Mesendoderm (in vitro differentiated cells): ENCODE measurements at regions not wholly inside any gene's neighbourhood (a gene's known extent, or its start where the extent isn't known, plus 50 kb on each side); places are given as distances from the start of the nearest gene placed in this dataset.

Source experiments
- DNase-seq: peaks from one replicate; pipeline ENCODE4 v3.0.0; 2013
- H2AK5ac ChIP-seq: 2 replicates; pipeline ENCODE4 v1.6.1; 2013; ENCODE audit warnings: low read length, inconsistent platforms
- H2BK120ac ChIP-seq: 2 replicates; pipeline ENCODE4 v1.6.1; 2013; ENCODE audit warnings: low read depth, mild to moderate bottlenecking, low read length, moderate library complexity, mixed read lengths
- H2BK15ac ChIP-seq: replicated peaks from 2 replicates; pipeline ENCODE4 v1.6.1; 2013; ENCODE audit warnings: low read depth, mild to moderate bottlenecking, moderate library complexity
- H2BK5ac ChIP-seq: 2 replicates; pipeline ENCODE4 v1.6.1; 2013; ENCODE audit warnings: low read length, inconsistent platforms
- H3K18ac ChIP-seq: 2 replicates; pipeline ENCODE4 v1.6.1; 2013; ENCODE audit warnings: mild to moderate bottlenecking, low read length, mixed read lengths
- H3K23ac ChIP-seq: one replicate; pipeline ENCODE4 v1.6.1; 2013; ENCODE audit warnings: low read length
- H3K27ac ChIP-seq: 2 replicates; pipeline ENCODE4 v1.5.1; 2013; ENCODE audit warnings: low read depth, mild to moderate bottlenecking, inconsistent platforms, low read length, moderate library complexity
- H3K27me3 ChIP-seq: 2 replicates; pipeline ENCODE4 v1.6.1; 2013; ENCODE audit warnings: low read length, control low read depth, mild to moderate bottlenecking, inconsistent platforms; ENCODE audit not compliant: insufficient read depth, poor library complexity
- H3K36me3 ChIP-seq: 2 replicates; pipeline ENCODE4 v1.6.1; 2013; ENCODE audit warnings: low read length, inconsistent platforms; ENCODE audit not compliant: control insufficient read depth, insufficient read depth
- H3K4ac ChIP-seq: one replicate; pipeline ENCODE4 v1.6.1; 2013; ENCODE audit warnings: low read depth, mild to moderate bottlenecking, low read length, moderate library complexity
- H3K4me1 ChIP-seq: 2 replicates; pipeline ENCODE4 v1.6.1; 2013; ENCODE audit warnings: low read depth, low read length, inconsistent platforms; ENCODE audit not compliant: control insufficient read depth
- H3K4me2 ChIP-seq: 2 replicates; pipeline ENCODE4 v1.6.1; 2013; ENCODE audit warnings: low read length
- H3K4me3 ChIP-seq: 2 replicates; pipeline ENCODE4 v1.5.1; 2013; ENCODE audit warnings: mild to moderate bottlenecking, low read length
- H3K56ac ChIP-seq: one replicate; pipeline ENCODE4 v1.6.1; 2013; ENCODE audit warnings: low read length
- H3K79me1 ChIP-seq: 2 replicates; pipeline ENCODE4 v1.6.1; 2013; ENCODE audit warnings: low read length, inconsistent platforms
- H3K79me2 ChIP-seq: 2 replicates; pipeline ENCODE4 v1.6.1; 2013; ENCODE audit warnings: mild to moderate bottlenecking, low read length; ENCODE audit not compliant: control insufficient read depth, insufficient read depth
- H3K9ac ChIP-seq: 2 replicates; pipeline ENCODE4 v1.6.1; 2013; ENCODE audit warnings: low read length, inconsistent platforms
- H4K5ac ChIP-seq: one replicate; pipeline ENCODE4 v1.6.1; 2013; ENCODE audit warnings: low read length
- H4K8ac ChIP-seq: one replicate; pipeline ENCODE4 v1.6.1; 2013; ENCODE audit warnings: low read depth, mild to moderate bottlenecking, control low read depth, low read length, moderate library complexity
- WGBS: extraction: QIAGEN DNeasy Blood & Tissue Kit; methylation state at CpG from one replicate; pipeline ENCODE4 v1.1.7; 2013; ENCODE audit warnings: low lambda C conversion rate, missing lambda C conversion rate; ENCODE audit not compliant: insufficient coverage; ENCODE audit errors: extremely low coverage; 5-methylcytosine and 5-hydroxymethylcytosine counted together

- WGBS, result no CpG with 5 or more reads among the region's 4 CpGs
- Histone ChIP-seq H3K4ac (no peak overlapping the region), H2BK5ac (no peak overlapping the region)
These were observed 1364.0 kb upstream of the SEL1L start for GRCh38 chr14:82897469-82898308.

GRCh38 chr14:82905762-82906161 lies 1372.1 kb upstream of the SEL1L start:
- Histone ChIP-seq H3K79me1 (no peaks in the 10 kb centered on the region), H3K36me3 (no peaks in the 10 kb centered on the region), H2BK5ac (no peak overlapping the region), H3K23ac (no peak overlapping the region), H3K79me2 (no peaks in the 10 kb centered on the region), H4K8ac (no peak overlapping the region), H3K4ac (no peak overlapping the region), H3K9ac (no peak overlapping the region), H3K27ac (no peak overlapping the region), H3K4me2 (no peak overlapping the region), H3K4me3 (no peak overlapping the region), H2BK15ac (no peak overlapping the region), H3K56ac (no peak overlapping the region), H3K27me3 (no peaks in the 10 kb centered on the region), H4K5ac (no peak overlapping the region), H2AK5ac (no peak overlapping the region), H3K18ac (no peak overlapping the region), H3K4me1 (no peaks in the 10 kb centered on the region), H2BK120ac (no peak overlapping the region)
- no peak for DNase-seq
- no CpG with 5 or more reads among the region's 2 CpGs for WGBS

More at GRCh38 chr14:82897469-82898308, 1364.0 kb upstream of the SEL1L start:
- Histone ChIP-seq H2AK5ac (no peak overlapping the region), H3K4me3 (no peak overlapping the region), H3K79me2 (no peaks in the 10 kb centered on the region), H4K8ac (no peak overlapping the region), H2BK15ac (no peak overlapping the region), H3K18ac (no peak overlapping the region), H3K9ac (no peak overlapping the region), H3K79me1 (no peaks in the 10 kb centered on the region), H3K4me2 (no peak overlapping the region), H3K36me3 (no peaks in the 10 kb centered on the region), H3K27ac (no peak overlapping the region), H2BK120ac (no peak overlapping the region), H3K23ac (no peak overlapping the region), H4K5ac (no peak overlapping the region), H3K4me1 (no peaks in the 10 kb centered on the region), H3K27me3 (no peaks in the 10 kb centered on the region), H3K56ac (no peak overlapping the region)
- DNase-seq, result no peak

- DNase-seq, result peak; percentile 13
- 100% methylated on average over 1 of the region's 2 CpGs for WGBS
These were observed 1378.3 kb upstream of the SEL1L start for GRCh38 chr14:82911930-82912329.

GRCh38 chr14:82913396-82913795 lies 1379.7 kb upstream of the SEL1L start:
- no peak overlapping the region for H3K4me3 ChIP-seq
- H3K79me2 ChIP-seq, result no peaks in the 10 kb centered on the region
- H3K18ac ChIP-seq, result no peak overlapping the region
- no peak overlapping the region for H3K27ac ChIP-seq
- H3K4me2 ChIP-seq, result no peak overlapping the region
- H2BK5ac ChIP-seq, result no peak overlapping the region
- no peak overlapping the region for H3K56ac ChIP-seq
- H3K27me3 ChIP-seq, result no peaks in the 10 kb centered on the region
- peaks cover 2% of the 10 kb centered on the region for H3K4me1 ChIP-seq
- no peaks in the 10 kb centered on the region for H3K36me3 ChIP-seq
- H4K5ac ChIP-seq, result no peak overlapping the region
- H3K4ac ChIP-seq, result no peak overlapping the region
- no peak for DNase-seq
- no peak overlapping the region for H2AK5ac ChIP-seq
- H4K8ac ChIP-seq, result no peak overlapping the region
- H2BK120ac ChIP-seq, result no peak overlapping the region
- H3K9ac ChIP-seq, result no peak overlapping the region
- H3K23ac ChIP-seq, result no peak overlapping the region
- no peaks in the 10 kb centered on the region for H3K79me1 ChIP-seq
- H2BK15ac ChIP-seq, result no peak overlapping the region

More at GRCh38 chr14:82911930-82912329, 1378.3 kb upstream of the SEL1L start:
- Histone ChIP-seq H3K79me1 (no peaks in the 10 kb centered on the region), H2BK5ac (no peak overlapping the region), H3K18ac (no peak overlapping the region), H2BK120ac (no peak overlapping the region), H2BK15ac (no peak overlapping the region), H3K27ac (no peak overlapping the region), H3K23ac (no peak overlapping the region), H3K27me3 (no peaks in the 10 kb centered on the region), H3K9ac (no peak overlapping the region), H4K8ac (no peak overlapping the region), H3K4me3 (no peak overlapping the region), H3K36me3 (no peaks in the 10 kb centered on the region), H3K56ac (no peak overlapping the region), H3K4ac (no peak overlapping the region), H3K4me1 (peaks cover 2% of the 10 kb centered on the region), H2AK5ac (no peak overlapping the region), H4K5ac (no peak overlapping the region), H3K79me2 (no peaks in the 10 kb centered on the region), H3K4me2 (no peak overlapping the region)

- Histone ChIP-seq H4K8ac (no peak overlapping the region), H3K36me3 (no peaks in the 10 kb centered on the region), H3K79me2 (no peaks in the 10 kb centered on the region), H3K4me1 (peaks cover 2% of the 10 kb centered on the region), H2BK15ac (no peak overlapping the region), H2AK5ac (no peak overlapping the region), H3K4me3 (no peak overlapping the region), H3K9ac (no peak overlapping the region), H4K5ac (no peak overlapping the region), H3K27ac (no peak overlapping the region), H3K4me2 (no peak overlapping the region), H3K18ac (no peak overlapping the region), H3K23ac (no peak overlapping the region), H3K4ac (no peak overlapping the region), H3K56ac (no peak overlapping the region), H2BK120ac (no peak overlapping the region), H3K79me1 (no peaks in the 10 kb centered on the region), H3K27me3 (no peaks in the 10 kb centered on the region), H2BK5ac (no peak overlapping the region)
- no CpG with 5 or more reads among the region's 3 CpGs for WGBS
- no peak for DNase-seq
These were observed 1381.7 kb upstream of the SEL1L start for GRCh38 chr14:82915381-82915780.

- no peak overlapping the region for H3K9ac ChIP-seq
- no peaks in the 10 kb centered on the region for H3K4me1 ChIP-seq
- H3K27ac ChIP-seq, result no peak overlapping the region
- H3K56ac ChIP-seq, result no peak overlapping the region
- H3K4me2 ChIP-seq, result no peak overlapping the region
- WGBS, result no CpG with 5 or more reads among the region's 1 CpG
- no peak overlapping the region for H2BK5ac ChIP-seq
- H3K27me3 ChIP-seq, result no peaks in the 10 kb centered on the region
- H2BK15ac ChIP-seq, result no peak overlapping the region
- H3K4me3 ChIP-seq, result no peak overlapping the region
- H3K23ac ChIP-seq, result no peak overlapping the region
- no peak overlapping the region for H3K18ac ChIP-seq
- H2AK5ac ChIP-seq, result no peak overlapping the region
- no peak overlapping the region for H3K4ac ChIP-seq
- no peak overlapping the region for H4K5ac ChIP-seq
- H3K79me1 ChIP-seq, result no peaks in the 10 kb centered on the region
- H3K79me2 ChIP-seq, result no peaks in the 10 kb centered on the region
- no peak overlapping the region for H4K8ac ChIP-seq
- no peaks in the 10 kb centered on the region for H3K36me3 ChIP-seq
- no peak for DNase-seq
- no peak overlapping the region for H2BK120ac ChIP-seq
These were observed 1402.0 kb upstream of the SEL1L start for GRCh38 chr14:82935691-82936090.
